ENCODE measurements at regions not wholly inside any gene's neighbourhood (a gene's known extent, or its start where the extent isn't known, plus 50 kb on each side); places are given as distances from the start of the nearest gene placed in this dataset.

GRCh38 chr20:57004951-57005933 is 261.2 kb downstream of the BMP7 start:
- DNase-seq = no peak

DNA sequence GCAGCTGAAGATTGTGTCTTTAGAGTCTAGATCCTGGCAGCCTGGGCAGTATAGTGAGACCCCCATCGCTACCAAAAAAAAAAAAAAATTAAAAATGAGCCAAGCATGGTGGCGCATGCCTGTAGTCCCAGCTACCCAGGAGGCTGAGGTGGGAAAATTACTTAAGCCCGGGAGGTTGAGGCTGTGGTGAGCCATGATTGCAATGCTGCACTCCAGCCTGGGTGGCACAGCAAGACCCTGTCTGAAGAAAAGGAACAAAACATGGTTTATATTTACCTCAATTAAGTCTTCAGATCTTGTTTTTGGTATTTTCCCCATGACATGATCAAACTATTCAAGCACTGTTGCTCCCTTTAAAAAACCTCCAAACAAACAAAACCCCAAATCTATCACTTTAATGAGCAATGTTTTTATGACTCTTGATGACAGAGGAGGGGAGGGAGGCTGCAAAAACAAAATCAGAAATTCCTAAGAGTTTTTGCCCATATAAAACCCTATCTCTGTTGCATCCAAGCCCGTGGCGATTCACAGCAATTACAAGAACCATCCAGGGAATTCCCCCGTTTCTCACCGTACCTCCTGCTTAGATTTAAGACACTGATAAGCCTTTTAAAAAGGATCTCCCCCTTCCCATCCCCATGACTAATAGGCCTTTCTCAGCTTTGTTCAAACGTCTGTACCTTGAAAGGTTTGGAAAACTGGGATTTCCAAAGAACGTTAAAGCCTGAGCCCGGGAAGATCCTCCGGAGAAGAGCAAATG is 259.9 kb downstream of the BMP7 start:
- no peak for DNase-seq

DNA sequence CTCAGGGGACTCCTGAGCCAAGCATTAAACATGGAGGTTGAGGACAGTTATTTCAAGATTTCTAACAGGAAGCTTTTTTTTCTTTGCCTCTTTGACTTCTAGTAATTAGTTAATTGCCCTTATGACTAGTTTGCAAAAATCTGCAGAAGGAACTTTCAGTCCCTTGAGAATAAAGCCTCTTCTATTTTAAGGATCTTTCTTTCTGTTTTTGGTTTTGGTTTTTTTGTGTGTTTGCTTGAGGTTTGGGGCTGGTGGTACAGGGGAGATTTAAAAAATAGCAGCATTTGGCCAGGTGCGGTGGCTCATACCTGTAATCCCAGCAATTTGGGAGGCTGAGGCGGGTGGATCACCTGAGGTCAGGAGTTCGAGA is 259.3 kb downstream of the BMP7 start:
- DNase-seq = no peak

GRCh38 chr20:57008217-57008616 is 258.2 kb downstream of the BMP7 start:
- no peak for DNase-seq

DNA sequence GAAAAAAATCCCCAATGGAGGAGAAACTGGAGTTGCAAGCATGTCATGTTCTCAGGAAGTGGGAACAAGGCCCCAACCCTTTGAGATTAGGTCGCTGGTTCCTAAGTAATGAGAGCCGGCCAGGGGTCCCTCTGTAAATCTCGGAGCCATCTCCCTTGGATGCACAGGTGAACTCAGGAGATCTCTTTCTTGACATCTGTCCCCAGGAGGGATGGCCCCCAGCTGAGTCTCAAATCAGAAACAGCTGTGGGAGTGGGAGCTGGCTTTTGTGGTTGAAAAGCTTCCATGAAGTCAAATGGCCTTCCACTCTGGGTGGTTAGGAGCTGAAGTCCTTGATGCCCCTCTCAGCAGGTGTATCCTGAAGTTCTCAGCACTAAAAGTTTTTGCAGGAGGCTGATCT is 257.1 kb downstream of the BMP7 start:
- DNase-seq = no peak

GRCh38 chr20:57009775-57010174 is 256.7 kb downstream of the BMP7 start:
- no peak for DNase-seq

GRCh38 chr20:57012691-57013090 is 253.8 kb downstream of the BMP7 start:
- no peak for DNase-seq

DNA sequence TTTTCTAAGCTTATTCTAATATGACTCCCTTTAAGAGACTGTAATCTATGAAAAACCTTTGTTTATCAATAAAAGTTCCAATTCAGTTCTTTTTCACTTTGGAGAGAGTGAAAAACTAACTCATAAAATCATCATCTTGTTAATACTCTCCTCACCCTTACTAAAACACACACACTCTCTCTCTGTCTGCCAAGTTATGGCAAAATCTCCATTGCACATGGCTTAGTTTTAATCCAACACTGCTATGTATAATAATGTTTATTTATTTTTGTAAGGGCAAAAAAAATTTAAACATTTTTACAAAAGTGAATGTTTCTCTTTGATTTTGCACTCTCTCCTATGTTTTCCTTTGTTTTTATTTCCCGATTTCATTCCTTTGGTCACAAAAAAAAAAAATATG is 253.2 kb downstream of the BMP7 start:
- no peak for DNase-seq

DNA sequence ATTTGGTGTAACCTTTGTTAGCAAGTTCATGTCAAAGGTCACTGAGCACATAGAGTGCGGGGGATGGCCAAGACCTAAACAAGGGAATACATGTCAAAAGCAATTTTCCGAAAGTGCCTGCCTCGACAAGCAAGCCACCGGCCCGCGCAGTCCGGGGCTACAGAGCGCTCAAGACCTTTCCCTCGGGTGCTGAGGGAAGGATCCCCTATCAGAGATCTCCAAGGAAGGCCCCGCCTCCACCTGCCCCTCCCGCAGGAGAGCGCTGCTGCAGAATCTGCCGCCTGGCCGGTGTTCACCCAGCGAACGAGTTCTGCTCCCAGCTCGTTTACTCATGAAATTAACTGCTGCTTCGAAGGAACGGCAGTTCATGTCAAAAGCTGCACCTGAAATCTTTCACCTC is 252.7 kb downstream of the BMP7 start:
- DNase-seq = no peak

GRCh38 chr20:57020364-57020763 is 246.1 kb downstream of the BMP7 start:
- no peak for DNase-seq

DNA sequence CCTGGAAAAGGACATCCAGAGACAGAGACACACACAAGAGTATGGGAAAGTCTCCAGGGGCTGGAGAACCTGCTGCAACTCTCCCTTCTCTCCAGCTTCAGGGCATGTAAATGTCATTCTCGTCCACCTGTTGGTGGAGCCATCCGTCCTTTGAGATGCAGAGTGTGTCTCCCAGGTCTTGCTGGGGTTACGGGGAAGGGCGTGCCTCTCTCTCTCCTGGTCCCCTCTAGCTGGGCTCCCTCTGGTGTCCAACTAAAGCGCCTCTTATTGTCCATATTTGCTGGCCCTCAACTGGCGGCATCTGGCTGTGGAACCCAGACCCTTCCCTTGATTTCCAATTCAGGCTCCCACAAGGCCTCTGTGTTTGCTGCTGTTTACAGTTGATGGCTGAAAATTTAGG is 244.1 kb downstream of the BMP7 start:
- DNase-seq = no peak

DNA sequence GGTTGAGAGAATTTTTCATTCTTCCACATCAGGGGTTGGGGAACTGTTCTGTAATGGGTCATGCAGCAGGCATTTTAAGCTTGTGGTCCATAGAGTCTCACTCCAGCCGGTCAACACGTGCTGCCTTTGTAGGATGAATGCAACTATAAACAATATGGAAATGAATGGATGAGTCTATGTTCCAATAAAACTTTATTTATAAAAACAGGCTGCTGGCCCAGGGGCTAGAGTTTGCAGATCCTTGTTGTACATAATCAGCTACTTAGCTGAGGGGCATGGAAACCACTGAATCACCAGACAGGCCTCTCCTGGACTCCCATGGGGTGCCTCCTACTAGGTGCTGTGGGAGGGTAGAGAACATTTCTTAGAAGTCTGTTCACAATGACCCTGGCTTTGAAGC is 243.4 kb downstream of the BMP7 start:
- DNase-seq = no peak

GRCh38 chr20:57023997-57024396 is 242.4 kb downstream of the BMP7 start:
- no peak for DNase-seq

DNA sequence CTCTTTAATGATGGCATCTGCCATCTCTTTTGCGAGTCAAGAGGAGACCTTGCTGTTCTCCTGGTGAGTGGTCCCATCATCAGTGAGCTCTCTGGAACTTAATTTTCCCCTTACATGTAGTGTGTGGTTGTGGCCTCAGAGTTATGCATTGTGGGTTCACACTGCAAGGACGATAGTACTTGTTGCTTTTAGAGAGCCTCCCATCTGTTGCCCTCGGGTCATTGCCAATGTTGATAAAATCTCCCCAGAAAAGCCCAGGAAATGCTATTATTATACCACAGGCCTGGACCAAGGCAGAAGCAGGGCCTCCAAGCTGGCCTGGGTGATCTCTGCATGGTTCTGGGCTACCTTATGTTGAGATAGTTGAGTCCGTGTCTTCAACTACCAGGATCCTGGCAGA is 241.6 kb downstream of the BMP7 start:
- DNase-seq = no peak

DNA sequence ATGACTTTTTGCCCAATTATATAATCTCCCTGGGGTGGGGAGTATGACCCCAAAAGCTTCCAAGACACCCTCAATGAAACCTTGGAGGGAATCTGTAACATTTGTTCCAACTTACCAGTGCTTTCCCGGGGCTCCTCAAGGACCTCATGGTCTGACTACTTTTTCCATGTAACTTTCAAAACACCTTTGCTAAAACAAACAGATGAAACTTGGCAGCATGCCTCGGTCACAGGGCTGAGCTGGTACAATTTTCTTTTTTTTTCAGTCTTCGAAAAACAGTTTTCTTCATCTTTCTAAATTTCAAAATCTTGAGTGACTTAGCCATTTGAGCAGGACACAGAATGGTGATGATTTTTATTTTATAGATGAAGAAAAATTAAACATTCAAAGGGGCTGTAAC is 241.2 kb downstream of the BMP7 start:
- DNase-seq = no peak

GRCh38 chr20:57025666-57026224 is 240.7 kb downstream of the BMP7 start:
- no peak for DNase-seq

DNA sequence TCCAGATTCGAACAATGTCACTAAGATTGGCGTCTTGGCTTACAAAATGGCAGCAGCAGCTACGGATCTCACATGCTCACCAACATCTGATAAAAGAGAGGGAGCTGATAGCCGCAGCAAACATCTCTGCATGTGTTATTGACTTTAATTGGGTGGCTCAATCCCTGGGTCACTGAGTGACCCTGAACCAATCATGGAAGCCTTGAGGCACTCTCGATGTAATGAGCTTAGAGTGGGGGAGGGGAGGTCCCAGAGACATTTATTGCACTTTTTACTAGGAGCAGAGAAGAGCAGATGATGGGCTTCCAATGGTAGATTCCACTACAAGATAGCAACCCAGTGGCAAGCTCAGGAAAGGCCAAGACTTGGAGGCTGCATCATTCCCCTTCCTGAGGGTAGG is 238.7 kb downstream of the BMP7 start:
- DNase-seq = no peak

DNA sequence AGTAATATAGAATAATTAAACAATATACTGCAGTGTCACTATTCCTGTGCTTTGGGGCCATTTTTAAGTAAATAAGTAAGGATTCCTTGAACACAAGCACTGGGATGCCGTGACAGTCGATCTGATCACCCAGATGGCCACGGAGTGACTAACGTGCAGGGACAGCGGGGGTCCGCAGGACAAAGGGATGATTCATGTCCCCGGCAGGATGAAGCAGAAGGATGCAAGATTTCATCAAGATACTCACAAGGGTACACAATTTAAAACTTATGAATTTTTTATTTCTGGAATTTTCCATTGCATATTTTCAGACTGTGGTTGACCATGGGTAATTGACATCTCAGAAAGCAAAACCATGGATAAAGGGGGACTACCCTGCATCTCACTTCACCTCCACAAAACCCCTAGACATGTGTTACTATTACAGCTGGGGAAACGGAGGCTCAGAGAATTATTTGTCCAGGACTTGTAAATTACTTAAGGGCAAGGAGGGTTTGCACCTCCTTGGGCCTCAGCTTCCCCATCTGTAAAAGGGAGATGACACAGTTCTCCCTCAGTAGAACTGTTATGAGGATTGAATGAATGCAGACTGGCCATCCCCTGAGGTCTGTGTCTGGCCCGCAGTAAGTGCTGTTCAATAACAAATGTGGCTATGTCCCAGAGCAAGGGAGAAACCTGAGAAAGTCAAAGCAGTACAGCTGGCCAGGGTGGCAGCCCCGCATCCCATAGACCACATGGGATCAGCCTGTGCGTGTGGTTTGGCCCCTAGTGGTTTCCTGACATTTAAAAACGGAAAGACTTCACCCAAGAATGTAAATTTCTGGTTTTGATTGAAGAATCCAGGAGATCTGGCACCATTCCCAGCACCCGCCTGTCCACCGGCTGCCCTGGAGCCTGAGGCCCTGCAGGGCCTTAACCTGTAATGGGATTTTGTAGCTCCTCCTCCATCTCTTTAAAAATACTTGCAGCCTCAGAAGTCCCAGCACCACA is 235.5 kb downstream of the BMP7 start:
- DNase-seq = no peak

DNA sequence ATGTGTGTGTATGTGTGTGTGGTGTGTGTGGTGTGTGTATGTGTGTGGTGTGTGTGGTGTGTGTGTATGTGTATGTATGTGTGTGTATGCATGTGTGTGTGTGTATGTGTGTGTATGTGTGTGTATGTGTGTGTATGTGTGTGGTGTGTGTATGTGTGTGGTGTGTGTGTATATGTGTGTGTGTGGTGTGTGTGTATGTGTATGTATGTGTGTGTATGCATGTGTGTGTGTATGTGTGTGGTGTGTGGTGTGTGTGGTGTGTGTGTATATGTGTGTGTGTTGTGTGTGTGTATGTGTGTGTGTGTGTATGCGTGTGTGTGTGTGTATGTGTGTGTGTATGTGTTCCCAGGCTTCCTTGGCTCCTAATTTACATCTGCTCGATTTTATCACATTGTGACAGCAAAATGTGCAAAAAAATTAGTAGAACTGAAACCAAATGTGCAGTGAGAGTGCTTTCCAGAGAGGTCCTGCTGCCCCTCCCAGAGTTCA is 234.5 kb downstream of the BMP7 start:
- DNase-seq = no peak

DNA sequence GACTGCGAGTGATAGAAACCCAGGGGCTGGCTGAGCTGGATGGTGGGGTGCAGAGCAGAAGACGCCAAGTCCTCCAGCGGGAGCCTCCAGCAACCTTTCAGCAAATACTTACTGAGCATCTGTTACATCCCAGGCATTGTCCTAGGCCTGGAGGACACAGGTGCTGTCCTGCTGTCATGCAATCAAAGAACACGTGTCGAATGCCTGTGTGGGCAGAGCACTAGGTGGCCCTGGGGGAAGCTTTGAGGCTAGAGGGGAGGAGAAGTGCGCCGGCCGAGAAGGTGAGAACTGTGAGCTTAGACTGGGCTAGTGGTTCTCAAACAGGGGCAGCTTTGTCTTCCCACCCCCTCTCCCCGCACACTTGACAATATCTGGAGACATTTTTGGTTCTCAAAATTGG is 233.6 kb downstream of the BMP7 start:
- DNase-seq = no peak

DNA sequence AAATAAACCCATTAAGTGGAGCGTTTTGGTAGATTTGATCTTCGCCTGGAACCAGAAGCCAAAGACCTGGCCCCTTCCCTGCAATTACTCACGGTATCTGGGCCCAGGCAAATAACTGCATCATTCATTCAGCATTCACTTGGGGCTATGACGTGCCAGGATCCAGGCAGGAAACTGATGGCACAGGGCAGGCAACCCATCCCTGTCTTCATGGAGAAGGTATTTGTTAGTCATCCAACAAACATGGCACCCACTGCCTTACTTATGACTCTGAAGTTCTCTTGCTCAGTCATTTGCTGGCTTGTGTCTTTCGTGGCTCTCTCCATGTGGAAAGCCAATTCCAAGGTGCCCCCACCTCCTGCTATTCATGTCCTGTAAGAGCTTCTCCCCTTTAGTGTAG is 232.4 kb downstream of the BMP7 start:
- DNase-seq = no peak

DNA sequence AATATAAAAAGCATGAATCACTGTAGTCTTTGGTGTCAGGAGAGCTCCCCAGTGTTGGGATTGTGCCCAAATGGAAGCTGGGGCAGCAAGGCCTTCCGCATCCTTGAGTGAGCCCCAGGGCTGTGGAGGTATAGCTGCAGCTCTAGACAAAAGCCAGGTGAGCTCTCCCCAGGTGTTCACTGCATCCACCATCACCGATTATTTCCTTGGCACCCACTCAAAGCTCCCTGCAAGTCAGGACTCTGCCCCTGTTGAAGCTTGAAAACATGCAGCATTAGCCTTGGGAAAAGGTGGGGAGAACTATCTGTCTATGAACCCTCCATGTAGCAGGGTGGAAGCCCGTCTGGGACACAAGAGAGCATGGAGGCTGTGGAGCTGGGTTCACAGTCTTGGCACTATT is 228.8 kb downstream of the BMP7 start:
- DNase-seq = no peak
